ENCODE measurements at regions not wholly inside any gene's neighbourhood (a gene's known extent, or its start where the extent isn't known, plus 50 kb on each side); places are given as distances from the start of the nearest gene placed in this dataset.

GRCh38 chr11:129316781-129317180 is 58.9 kb upstream of the BARX2 start:
- TF ChIP-seq CTCF (IDR thresholded peaks at IDR 0.05) (no peak), KDM1A (IDR thresholded peaks at IDR 0.05; ENCODE audit: low read depth) (no peak), EP300 (IDR thresholded peaks at IDR 0.05) (no peak), RCOR1 (IDR thresholded peaks at IDR 0.05; ENCODE audit: low read depth, low read length) (no peak), CEBPB (IDR thresholded peaks at IDR 0.05) (no peak), KDM5A (IDR thresholded peaks at IDR 0.05) (no peak), CBX8 (IDR thresholded peaks at IDR 0.05) (no peak)
